IMR-90 (cell line): ENCODE measurements at regions not wholly inside any gene's neighbourhood (a gene's known extent, or its start where the extent isn't known, plus 50 kb on each side); places are given as distances from the start of the nearest gene placed in this dataset.

Source experiments
- ATAC-seq: fragments of 200-7000 bp; cut with Tn5 transposase; 2 replicates; pipeline ENCODE4 v1.9.1; 2020; ENCODE audit warnings: low read depth, mild to moderate bottlenecking, moderate library complexity
- BruUV-seq: library from RNA; stranded (reverse); fragments of 400-500 nt; replicated peaks from 2 replicates; lab custom pipeline; 2021; lab: Mats Ljungman, UMichigan
- CTCF ChIA-PET: fragments of 300-600 bp; formaldehyde crosslinking; extraction: SDS; loops from one replicate; lab custom pipeline; 2021; ENCODE audit warnings: antibody characterized with exemption; lab: Yijun Ruan, JAX
- POLR2A ChIA-PET: fragments of 300-600 bp; sonication (Branson Sonifier 250); formaldehyde crosslinking; loops from one replicate; lab custom pipeline; 2022; ENCODE audit warnings: antibody characterized with exemption; ENCODE audit not compliant: unreplicated experiment; lab: Charles Lee
- DNase-seq: peaks from one replicate; pipeline ENCODE4 v3.0.0; 2013
- H2AFZ ChIP-seq: replicated peaks from 2 replicates; pipeline ENCODE3; 2013; ENCODE audit warnings: low read length, mild to moderate bottlenecking; ENCODE audit not compliant: poor library complexity
- H2AK5ac ChIP-seq: 2 replicates; pipeline ENCODE4 v1.6.1; 2013; ENCODE audit warnings: low read depth, low read length, inconsistent platforms
- H2AK9ac ChIP-seq: replicated peaks from 2 replicates; pipeline ENCODE3; 2013; ENCODE audit warnings: mild to moderate bottlenecking, low read depth, low read length, moderate library complexity; ENCODE audit not compliant: poor library complexity
- H2BK120ac ChIP-seq: 2 replicates; pipeline ENCODE4 v1.6.1; 2013; ENCODE audit warnings: low read depth, low read length, inconsistent platforms
- H2BK15ac ChIP-seq: 3 replicates; pipeline ENCODE4 v1.6.1; 2013; ENCODE audit warnings: low read depth, low read length, inconsistent platforms
- H2BK20ac ChIP-seq: 2 replicates; pipeline ENCODE4 v1.6.1; 2013; ENCODE audit warnings: low read depth, mild to moderate bottlenecking, inconsistent platforms, low read length, moderate library complexity
- H2BK5ac ChIP-seq: 2 replicates; pipeline ENCODE4 v1.6.1; 2013; ENCODE audit warnings: mild to moderate bottlenecking, low read depth, low read length, inconsistent platforms; ENCODE audit not compliant: poor library complexity, severe bottlenecking
- H3K14ac ChIP-seq: replicated peaks from 2 replicates; pipeline ENCODE4 v1.6.1; 2013; ENCODE audit warnings: low read depth, low read length, inconsistent platforms
- H3K18ac ChIP-seq: 2 replicates; pipeline ENCODE4 v1.6.1; 2013; ENCODE audit warnings: low read depth, low read length, control low read depth
- H3K23ac ChIP-seq: 2 replicates; pipeline ENCODE4 v1.6.1; 2013; ENCODE audit warnings: low read depth, low read length, inconsistent platforms
- H3K27ac ChIP-seq: 2 replicates; pipeline ENCODE4 v1.5.1; 2013; ENCODE audit warnings: mild to moderate bottlenecking, control low read depth, low read length; ENCODE audit not compliant: insufficient read depth
- H3K27me3 ChIP-seq: 2 replicates; pipeline ENCODE4 v1.6.1; 2013; ENCODE audit warnings: low read length; ENCODE audit not compliant: control insufficient read depth, insufficient read depth
- H3K36me3 ChIP-seq: 2 replicates; pipeline ENCODE4 v1.6.1; 2013; ENCODE audit warnings: low read length, mixed read lengths; ENCODE audit not compliant: control insufficient read depth, insufficient read depth
- H3K4ac ChIP-seq: 2 replicates; pipeline ENCODE4 v1.6.1; 2013; ENCODE audit warnings: low read depth, low read length, inconsistent platforms
- H3K4me1 ChIP-seq: 2 replicates; pipeline ENCODE4 v1.6.1; 2013; ENCODE audit warnings: low read length, mixed read lengths; ENCODE audit not compliant: control insufficient read depth, insufficient read depth
- H3K4me2 ChIP-seq: 2 replicates; pipeline ENCODE4 v1.6.1; 2013; ENCODE audit warnings: low read depth, mild to moderate bottlenecking, control low read depth, low read length, moderate library complexity
- H3K4me3 ChIP-seq: 2 replicates; pipeline ENCODE4 v1.5.1; 2013; ENCODE audit warnings: low read depth, mild to moderate bottlenecking, control low read depth, low read length, moderate library complexity; ENCODE audit not compliant: insufficient read depth
- H3K56ac ChIP-seq: 2 replicates; pipeline ENCODE4 v1.6.1; 2013; ENCODE audit warnings: low read length, inconsistent platforms; ENCODE audit not compliant: insufficient read depth; ENCODE audit errors: extremely low read depth
- H3K79me1 ChIP-seq, 2 experiments: 2 replicates each; pipeline ENCODE4 v1.6.1; 2013; ENCODE audit warnings: low read length in 2 of 2, inconsistent platforms in 1 of 2, low read depth in 1 of 2
- H3K9ac ChIP-seq: 2 replicates; pipeline ENCODE4 v1.6.1; 2013; ENCODE audit warnings: low read depth, low read length, control low read depth
- H3K9me1 ChIP-seq: 2 replicates; pipeline ENCODE4 v1.6.1; 2013; ENCODE audit warnings: low read length, inconsistent platforms; ENCODE audit not compliant: insufficient read depth
- H3K9me3 ChIP-seq: 2 replicates; pipeline ENCODE4 v1.6.1; 2013; ENCODE audit warnings: low read length; ENCODE audit not compliant: control insufficient read depth, insufficient read depth
- H4K20me1 ChIP-seq: 2 replicates; pipeline ENCODE4 v1.6.1; 2013; ENCODE audit warnings: low read length, inconsistent platforms; ENCODE audit not compliant: insufficient read depth
- H4K5ac ChIP-seq: 2 replicates; pipeline ENCODE4 v1.6.1; 2013; ENCODE audit warnings: mild to moderate bottlenecking, low read depth, low read length, control low read depth
- H4K8ac ChIP-seq, 2 experiments: 2 replicates each; pipeline ENCODE4 v1.6.1; 2013; ENCODE audit warnings: low read depth in 2 of 2, low read length in 2 of 2, control low read depth in 1 of 2, inconsistent platforms in 1 of 2
- H4K91ac ChIP-seq: 2 replicates; pipeline ENCODE4 v1.6.1; 2013; ENCODE audit warnings: low read depth, low read length, inconsistent platforms; ENCODE audit not compliant: insufficient read depth
- FOS ChIP-seq: fragments of 150-350 bp; IDR thresholded peaks from 2 replicates; pipeline ENCODE4 v1.6.1; 2016; ENCODE audit warnings: low read depth, low read length
- MAZ ChIP-seq: IDR thresholded peaks from 2 replicates; pipeline ENCODE4 v1.6.1; 2012; ENCODE audit warnings: low read depth, mild to moderate bottlenecking, low read length, improper control_type of control experiment, moderate library complexity, borderline replicate concordance
- NFE2L2 ChIP-seq: fragments of 150-350 bp; IDR thresholded peaks from 2 replicates; pipeline ENCODE4 v1.6.1; 2016; ENCODE audit warnings: low read depth, mild to moderate bottlenecking, low read length
- RFX5 ChIP-seq: IDR thresholded peaks from 2 replicates; pipeline ENCODE4 v1.8.0; 2012; ENCODE audit warnings: low read depth, mild to moderate bottlenecking, low read length, moderate library complexity
- USF2 ChIP-seq: fragments of 150-350 bp; IDR thresholded peaks from 2 replicates; pipeline ENCODE4 v1.6.1; 2017; ENCODE audit warnings: mild to moderate bottlenecking, antibody characterized with exemption, low read length, low read depth
- WGBS, 2 experiments: methylation state at CpG; one replicate each; pipeline versions ENCODE4 v1.1.5 to v1.1.7; 2013; ENCODE audit warnings: missing lambda C conversion rate in 2 of 2; ENCODE audit not compliant: insufficient read length in 1 of 2; ENCODE audit errors: extremely low coverage in 2 of 2; 5-methylcytosine and 5-hydroxymethylcytosine counted together
- dilution Hi-C: fragments of 300-500 bp; cut with HindIII; formaldehyde crosslinking; loops from one replicate; pipeline ENCODE4 v1.14.3; 2018; ENCODE audit warnings: low sequenced_read_pairs; ENCODE audit not compliant: unreplicated experiment
- in situ Hi-C: fragments of 300-500 bp; cut with MboI; formaldehyde crosslinking; loops from 3 replicates; pipeline ENCODE4 v1.14.3; 2019; ENCODE audit warnings: low sequenced_read_pairs, inconsistent platforms, mixed read lengths
- intact Hi-C: fragments of 100-400 bp; cut with micrococcal nuclease; formaldehyde crosslinking; loops from 2 replicates; pipeline ENCODE4 v1.10.0; 2022

- H2BK120ac ChIP-seq, result peak overlapping the region; percentile 64
- no peaks in the 10 kb centered on the region for H3K79me1 ChIP-seq
- dilution Hi-C loops, result no loop called here
- ATAC-seq (no peak), DNase-seq (peak; percentile 18)
- in situ Hi-C loops, result no loop called here
- H3K4me2 ChIP-seq, result no peak overlapping the region
- ChIA-PET CTCF (interaction anchor here (1.4 kb wide), 1 partner anchor 33 kb away, joined by 3 read pairs; no protein-coding TSS in a partner anchor), POLR2A (interaction anchor here (0.6 kb wide), 2 partner anchors 139 to 922 kb away, joined by 6 to 16 read pairs; partner anchors contain the start of gene IGFBP5)
- 0 out of 2 replicates have a peak overlapping the region, but pooled peaks have one; percentile 52 for H3K9ac ChIP-seq
- intact Hi-C loops, result loop anchor here (5.0 kb wide), 2 partner anchors 45 to 340 kb away; no protein-coding TSS in a partner anchor
- peak overlapping the region; percentile 44 to 47 for H4K8ac ChIP-seq
- peak overlapping the region; percentile 66 for H2BK20ac ChIP-seq
- H3K27ac ChIP-seq, result peak overlapping the region; percentile 63
- peak overlapping the region; percentile 80; the same call in 2 of the 3 replicates for H2BK15ac ChIP-seq
- H2AFZ ChIP-seq, result no peak overlapping the region
- H3K9me3 ChIP-seq, result no peaks in the 10 kb centered on the region
- no peak overlapping the region for H3K56ac ChIP-seq
- peak overlapping the region; percentile 90 for H3K18ac ChIP-seq
- H2AK9ac ChIP-seq, result no peak overlapping the region
- TF ChIP-seq FOS (no peak), NFE2L2 (no peak), RFX5 (no peak), USF2 (no peak), MAZ (no peak)
- no peaks in the 10 kb centered on the region for H3K36me3 ChIP-seq
- H4K20me1 ChIP-seq, result no peaks in the 10 kb centered on the region
- H2AK5ac ChIP-seq, result peak overlapping the region; percentile 45
- peak overlapping the region; percentile 54 for H3K4ac ChIP-seq
- H2BK5ac ChIP-seq, result peak overlapping the region; percentile 46
- H4K91ac ChIP-seq, result peak overlapping the region; percentile 60
- peak overlapping the region; percentile 34; the same call in 1 of the 2 replicates for H3K23ac ChIP-seq
- H3K9me1 ChIP-seq, result peaks cover 4% of the 10 kb centered on the region; the same call in 1 of the 2 replicates
- WGBS, 2 experiments, result no CpG with 5 or more reads among the region's 8 CpGs
- no TSS peak for BruUV-seq
- H3K4me3 ChIP-seq, result no peak overlapping the region
- peaks cover 16% of the 10 kb centered on the region for H3K4me1 ChIP-seq
- peak overlapping the region; percentile 35 for H3K14ac ChIP-seq
- H4K5ac ChIP-seq, result peak overlapping the region; percentile 84
- no peaks in the 10 kb centered on the region for H3K27me3 ChIP-seq
Measured at GRCh38 chr2:217617616-217618022, 385.2 kb downstream of the TNS1 start.
